HS-27A (cell line): ENCODE measurements at regions not wholly inside any gene's neighbourhood (a gene's known extent, or its start where the extent isn't known, plus 50 kb on each side); places are given as distances from the start of the nearest gene placed in this dataset.
"Not testable (repeated sequence)": the region's sequence is repeated elsewhere in the genome, so short reads cannot be mapped to it uniquely, and the experiment has no call there.

ENCODE experiments used
- DNase-seq: peaks from one replicate; pipeline ENCODE4 v3.0.0-alpha.2; 2012; ENCODE audit warnings: low read depth, missing footprints

GRCh38 chr15:32536507-32537172, 56.6 kb upstream of the GOLGA8N start:
- peak; percentile 0 for DNase-seq

DNA sequence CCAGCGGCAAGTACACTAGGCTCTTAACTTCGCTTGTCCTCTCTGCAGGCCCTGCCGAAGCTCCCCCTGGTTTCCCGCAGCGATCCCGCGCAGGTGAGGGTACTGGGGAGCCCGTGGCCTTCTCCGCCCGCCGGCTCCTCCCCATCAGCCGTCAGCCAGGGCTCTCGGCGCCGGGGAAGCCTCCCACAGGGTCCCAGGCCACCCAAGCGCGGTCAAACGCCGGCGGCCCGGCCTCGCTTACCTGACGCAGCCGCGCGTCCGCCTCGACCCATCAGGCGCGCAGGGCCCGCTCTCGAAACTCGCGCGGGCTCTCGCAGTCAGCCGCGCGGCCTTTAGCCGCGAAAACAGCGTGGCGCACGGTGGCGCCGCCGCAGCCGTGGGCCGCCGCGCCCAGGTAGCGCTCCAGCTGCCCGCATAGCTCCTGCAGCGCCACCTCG, 57.2 kb upstream of the GOLGA8N start:
- not testable (repeated sequence) for DNase-seq

DNA sequence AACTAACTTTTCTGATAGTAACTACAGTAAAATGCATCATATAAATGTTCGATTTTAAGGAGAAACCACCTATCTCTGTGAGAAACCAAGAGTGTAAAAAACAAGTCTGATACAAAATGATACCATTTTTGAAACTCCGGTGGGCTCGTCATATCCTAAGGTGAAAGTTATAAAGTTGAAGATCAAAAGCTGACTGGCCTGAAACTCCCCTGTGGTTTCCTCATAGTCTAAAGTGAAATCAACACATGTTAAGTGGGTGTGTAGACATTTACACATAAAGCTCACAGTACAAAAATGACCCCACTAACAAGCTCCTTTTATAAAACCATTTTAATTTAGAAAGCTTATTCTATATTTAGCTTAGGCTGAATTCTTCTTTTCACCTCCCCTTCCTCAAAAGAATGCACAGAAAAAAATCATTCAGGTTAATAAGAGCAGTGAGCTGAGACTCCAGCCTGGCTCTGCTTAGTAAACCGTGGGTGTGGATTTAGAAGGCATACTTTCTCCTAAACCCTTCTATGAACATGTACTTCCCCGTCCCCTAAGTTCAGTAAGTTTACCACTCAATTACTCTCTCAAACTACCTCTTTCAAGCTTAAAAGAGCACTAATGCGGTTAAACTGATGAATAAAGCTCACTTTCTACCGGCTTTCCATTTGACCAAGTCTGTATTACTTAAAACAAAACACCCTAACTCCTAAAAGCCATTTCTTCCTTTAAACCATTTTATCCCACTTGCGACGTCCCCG, 57.9 kb upstream of the GOLGA8N start:
- DNase-seq, result not testable (repeated sequence)

GRCh38 chr15:32522900-32523299, 67.5 kb upstream of the GOLGA8O start:
- DNase-seq, result not testable (repeated sequence)

- not testable (repeated sequence) for DNase-seq
These were observed 67.0 kb upstream of the GOLGA8O start for GRCh38 chr15:32522421-32522820.

DNA sequence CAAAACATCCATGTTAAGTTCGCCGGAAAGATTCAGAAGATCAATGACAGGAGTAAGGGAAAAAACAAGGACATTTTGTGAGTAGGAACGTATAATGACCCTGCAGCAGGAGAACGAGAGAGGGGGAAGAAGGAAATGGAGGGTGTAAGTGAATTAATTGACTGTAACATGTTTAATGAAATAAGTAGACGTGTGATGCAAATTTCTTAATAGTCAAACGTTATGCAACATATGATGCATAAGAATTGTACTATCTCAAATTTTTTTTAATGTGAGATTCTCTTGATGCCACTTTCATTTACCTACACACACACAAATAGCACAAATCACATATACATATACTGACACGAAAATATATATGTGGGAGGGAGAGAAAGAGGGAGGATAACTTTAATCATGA, 63.5 kb upstream of the GOLGA8O start:
- not testable (repeated sequence) for DNase-seq

DNA sequence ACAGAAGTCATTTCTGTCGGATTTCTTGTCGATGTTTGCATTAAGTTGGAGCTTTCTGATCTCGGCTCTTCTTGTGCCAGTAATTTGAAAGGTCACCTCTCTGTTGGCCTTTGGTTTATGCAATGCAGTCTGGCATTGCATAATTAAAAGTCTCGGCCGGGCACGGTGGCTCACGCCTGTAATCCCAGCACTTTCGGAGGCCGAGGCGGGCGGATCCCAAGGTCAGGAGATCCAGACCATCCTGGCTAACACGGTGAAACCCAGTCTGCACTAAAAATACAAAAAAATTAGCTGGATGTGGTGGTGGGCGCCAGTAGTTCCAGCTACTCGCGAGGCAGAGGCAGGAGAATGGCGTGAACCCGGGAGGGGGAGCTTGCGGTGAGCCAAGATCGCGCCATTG, 62.6 kb upstream of the GOLGA8O start:
- DNase-seq, result not testable (repeated sequence)

DNA sequence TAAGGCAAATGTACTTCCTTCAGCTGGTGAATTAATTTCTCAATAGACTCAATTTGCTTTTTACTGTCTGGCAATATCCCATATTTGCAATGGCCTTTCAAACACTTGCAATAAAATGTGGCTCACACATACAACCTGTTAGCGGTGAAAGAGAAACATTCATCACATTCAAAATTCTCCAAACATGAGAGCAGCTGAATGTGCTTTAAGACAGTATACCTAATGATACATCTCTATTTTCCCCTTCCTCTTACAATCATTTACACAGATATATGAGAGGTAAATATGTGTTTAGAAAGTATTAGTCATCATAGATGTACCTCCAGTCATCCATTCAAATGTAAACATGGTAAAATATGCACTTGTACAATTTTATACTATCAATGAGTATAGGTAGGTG, 61.5 kb upstream of the GOLGA8O start:
- DNase-seq, result not testable (repeated sequence)

DNA sequence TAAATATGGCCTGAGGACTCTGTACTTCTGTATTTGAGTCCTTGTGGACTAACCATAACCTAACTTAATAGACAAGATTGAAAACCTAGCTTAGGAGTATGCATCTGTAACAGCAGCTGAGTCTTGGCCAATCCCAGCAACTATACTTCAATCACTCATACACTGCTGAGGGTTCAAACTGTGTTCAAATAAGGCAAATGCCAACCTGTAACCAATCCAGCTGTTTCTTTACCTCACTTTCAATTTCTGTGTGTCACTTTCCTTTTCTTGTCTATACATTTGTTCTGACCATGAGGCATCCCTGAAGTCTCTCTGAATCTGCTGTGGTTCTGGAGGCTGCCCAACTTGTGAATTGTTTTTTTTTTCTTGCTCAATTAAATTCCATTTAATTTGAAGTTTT, 57.9 kb upstream of the GOLGA8O start:
- DNase-seq, result not testable (repeated sequence)

GRCh38 chr15:32510027-32510426, 54.6 kb upstream of the GOLGA8O start:
- DNase-seq, result not testable (repeated sequence)

- not testable (repeated sequence) for DNase-seq
These were observed 52.6 kb upstream of the GOLGA8O start for GRCh38 chr15:32508081-32508480.

GRCh38 chr15:32506787-32507186, 51.4 kb upstream of the GOLGA8O start:
- DNase-seq, result not testable (repeated sequence)

- DNase-seq, result not testable (repeated sequence)
These were observed 50.2 kb upstream of the GOLGA8O start for GRCh38 chr15:32505633-32506032.
